Spleen (tissue), 7 donors: ENCODE measurements at regions not wholly inside any gene's neighbourhood (a gene's known extent, or its start where the extent isn't known, plus 50 kb on each side); places are given as distances from the start of the nearest gene placed in this dataset.

Experiments
- CTCF ChIP-seq, 11 experiments: fragments of 200-600 bp in 7 of 11; fragments of 450-650 bp in 4 of 11; sonication (generic) in 4 of 11; IDR thresholded peaks in 8 of 11; conservative IDR thresholded peaks in 3 of 11; 1 replicate in 7 of 11; 2 replicates in 4 of 11; pipeline versions ENCODE4 v1.4.0 to v1.8.0; 2016 to 2021; ENCODE audit warnings: antibody characterized with exemption in 11 of 11, inconsistent platforms in 4 of 11, mild to moderate bottlenecking in 1 of 11
- POLR2AphosphoS5 ChIP-seq, 3 donors: sonication (generic); formaldehyde crosslinking; IDR thresholded peaks; one replicate each; pipeline ENCODE4 v1.5.1; 2017; ENCODE audit warnings: antibody characterized with exemption in 3 of 3
- donor health status: DM: no; HTN: no; CAD: no; lungs with moderate emphysema.
- donor health status: DM: no; HTN: no; CAD: no.
- donor health status: DM: no; HTN: no; CAD: no.

- no peak for TF ChIP-seq CTCF (IDR thresholded peaks at IDR 0.05 in 8 of 11, conservative IDR thresholded peaks at IDR 0.05 in 3 of 11)
- TF ChIP-seq POLR2AphosphoS5 (IDR thresholded peaks at IDR 0.05): no peak
These were observed 733.0 kb downstream of the GRIK2 start for GRCh38 chr6:102126488-102126887.
